OCI-LY3 (cell line): ENCODE measurements at regions not wholly inside any gene's neighbourhood (a gene's known extent, or its start where the extent isn't known, plus 50 kb on each side); places are given as distances from the start of the nearest gene placed in this dataset.

ENCODE experiments used
- CTCF ChIP-seq: fragments of 200-600, 300-600 bp; sonication (generic); IDR thresholded peaks from 2 replicates; pipeline ENCODE4 v1.5.1; 2014; ENCODE audit warnings: antibody characterized with exemption, low read length, low read depth
- EZH2phosphoT487 ChIP-seq: fragments of 200-600 bp; shearing (Covaris generic); IDR thresholded peaks from 2 replicates; pipeline ENCODE4 v1.6.1; 2018; ENCODE audit warnings: antibody characterized with exemption, mixed run types, low read depth

- TF ChIP-seq CTCF (no peak), EZH2phosphoT487 (no peak)
Observed at GRCh38 chr10:53108317-53108934, 335.8 kb upstream of the MBL2 start.
